ENCODE measurements at regions not wholly inside any gene's neighbourhood (a gene's known extent, or its start where the extent isn't known, plus 50 kb on each side); places are given as distances from the start of the nearest gene placed in this dataset.

DNA sequence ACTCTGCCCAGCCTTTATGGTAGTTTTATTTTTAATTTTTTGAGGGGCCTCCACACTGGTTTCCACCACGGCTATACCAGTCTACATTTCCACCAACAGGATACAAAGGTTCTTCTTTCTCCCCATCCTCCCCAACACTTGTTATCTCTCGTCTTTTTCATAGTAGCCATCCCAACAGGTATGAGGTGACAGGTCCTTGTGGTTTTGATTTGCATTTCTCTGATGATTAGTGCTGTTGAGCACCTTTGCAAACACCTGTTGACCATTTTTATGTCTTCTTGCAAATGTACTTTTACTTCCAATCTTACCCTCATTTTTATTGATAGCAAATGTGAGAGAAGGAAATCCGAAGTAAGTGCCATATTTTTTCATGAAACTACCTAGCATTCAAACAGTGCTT is 195.4 kb upstream of the PREP start:
- no peak for DNase-seq

DNA sequence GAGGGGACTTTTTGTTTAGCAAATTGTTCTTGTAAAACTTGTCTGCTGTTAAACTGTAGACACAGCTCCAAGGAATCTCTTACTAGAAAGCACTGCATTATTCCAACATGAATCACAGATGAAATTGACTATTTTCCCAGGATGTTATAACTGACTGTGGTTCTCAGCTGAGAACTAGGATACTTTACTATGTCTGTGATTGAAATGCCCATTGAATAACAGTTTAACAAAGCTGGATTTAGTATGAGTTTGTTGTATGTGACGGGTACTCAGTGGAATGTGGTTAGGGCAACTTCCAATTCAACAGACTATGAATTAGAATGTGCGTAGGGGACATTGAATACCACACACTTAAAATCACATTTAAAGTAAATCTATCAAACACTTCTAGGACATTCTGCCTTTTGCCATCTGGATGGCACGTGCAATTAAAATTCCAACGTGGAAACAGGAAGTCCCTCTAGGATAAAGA is 193.4 kb upstream of the PREP start:
- DNase-seq = peak; percentile 23 to 60

DNA sequence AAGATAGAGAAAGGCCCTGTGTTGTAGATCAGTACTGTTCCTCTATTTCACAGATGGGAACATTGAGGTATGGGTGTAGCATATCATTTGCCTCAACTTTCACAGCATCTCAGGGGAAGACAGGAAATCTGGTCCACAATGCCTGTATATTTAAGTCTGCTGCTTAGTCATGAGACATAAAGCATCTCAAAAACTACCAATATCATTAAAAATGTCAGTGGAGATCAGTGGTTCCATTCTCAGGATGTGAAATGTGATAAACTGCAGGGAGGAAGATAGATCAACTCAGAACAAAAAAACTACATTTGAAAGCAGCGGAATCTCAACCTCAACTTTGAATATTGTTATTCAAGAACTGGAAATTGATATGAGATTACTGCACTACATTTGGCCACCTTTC is 192.9 kb upstream of the PREP start:
- DNase-seq = no peak

DNA sequence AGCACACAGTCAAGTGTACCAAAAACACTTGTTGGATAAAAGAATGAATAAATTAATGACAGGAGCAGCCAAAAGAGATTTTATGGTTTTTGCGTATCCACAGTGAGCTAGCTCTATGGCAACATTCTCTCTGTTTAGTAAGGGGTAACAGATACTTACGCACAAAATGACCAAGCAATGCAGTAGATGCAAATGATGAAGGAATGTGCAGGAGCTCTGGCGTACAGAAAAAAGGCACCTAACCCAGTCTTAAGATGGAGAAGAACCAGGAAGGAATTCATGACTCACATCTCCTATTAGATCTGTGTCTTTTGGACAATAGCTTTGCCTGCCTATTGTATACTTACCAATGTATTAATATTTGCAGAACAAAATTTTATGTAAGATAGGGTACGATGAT is 191.9 kb upstream of the PREP start:
- no peak for DNase-seq

DNA sequence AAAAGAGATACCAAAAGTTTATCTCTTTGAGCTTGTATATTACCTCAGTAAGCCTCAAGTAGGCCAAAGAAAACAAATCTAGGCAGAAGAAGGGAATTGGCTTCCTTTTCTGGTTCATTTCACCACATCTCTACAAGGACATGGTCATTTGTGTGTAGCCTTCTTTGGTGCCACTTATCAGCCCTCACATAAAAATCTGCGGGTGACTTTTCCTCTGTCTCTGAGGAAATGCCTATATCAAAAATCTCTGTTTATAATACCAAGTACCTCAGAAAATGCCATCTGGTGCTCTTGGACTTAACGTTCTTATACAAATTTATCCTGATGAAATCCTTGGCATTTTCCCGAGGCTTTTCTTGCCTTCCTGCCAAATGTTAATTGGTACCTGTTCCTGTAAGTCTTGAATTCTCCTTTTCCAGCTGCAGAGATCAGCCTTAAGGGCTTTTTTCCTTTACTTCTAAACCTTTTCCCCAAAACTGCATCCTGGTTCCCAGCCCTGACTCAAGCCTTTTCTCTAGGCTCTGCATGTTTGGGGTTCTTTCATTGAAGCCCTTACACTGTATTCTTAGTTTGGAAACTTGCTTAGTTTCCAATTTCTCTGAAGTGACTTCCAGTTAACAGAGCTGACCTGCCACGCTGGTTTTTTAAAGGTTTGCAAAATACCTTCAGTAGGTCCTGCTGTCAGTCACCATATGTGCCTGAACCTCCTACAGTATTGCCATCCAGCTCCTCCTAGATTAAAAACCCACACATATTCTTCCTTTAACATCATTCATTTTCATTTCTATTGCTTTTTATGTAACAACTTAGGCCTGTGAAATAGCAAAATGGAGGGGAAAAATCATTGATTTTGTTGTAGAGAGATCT is 191.2 kb upstream of the PREP start:
- peak; percentile 64 to 85 for DNase-seq

DNA sequence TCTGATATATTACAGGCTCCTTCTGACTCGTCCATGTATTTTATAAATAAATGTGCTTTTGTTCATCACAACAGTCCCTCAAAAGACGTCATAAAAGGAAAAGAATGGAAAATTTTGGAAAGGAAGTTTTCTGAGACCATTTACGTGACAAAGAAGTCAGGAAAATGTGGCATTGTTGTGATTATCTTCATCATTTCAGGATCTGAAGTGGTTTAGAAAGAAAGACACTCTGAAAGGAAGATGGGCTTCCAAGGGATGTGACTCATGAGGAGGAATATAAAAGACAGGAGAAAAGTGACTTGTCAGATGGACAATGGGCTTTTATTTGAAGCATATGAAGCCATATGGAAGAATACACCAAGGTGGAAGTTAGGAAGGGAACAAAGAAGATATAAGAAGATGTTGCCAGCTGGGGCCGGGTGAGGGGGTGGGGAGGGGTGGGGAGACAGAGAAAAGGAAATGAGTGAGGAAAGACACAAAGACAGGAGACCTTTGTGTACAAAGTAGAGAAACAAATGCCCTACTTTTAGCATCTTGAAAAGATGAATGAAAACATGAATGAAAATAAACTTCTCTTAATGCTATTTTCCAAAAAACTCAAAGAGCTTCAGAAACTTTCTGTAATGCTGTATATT is 190.3 kb upstream of the PREP start:
- peak in 1 of 2 experiments; percentile 36 for DNase-seq

DNA sequence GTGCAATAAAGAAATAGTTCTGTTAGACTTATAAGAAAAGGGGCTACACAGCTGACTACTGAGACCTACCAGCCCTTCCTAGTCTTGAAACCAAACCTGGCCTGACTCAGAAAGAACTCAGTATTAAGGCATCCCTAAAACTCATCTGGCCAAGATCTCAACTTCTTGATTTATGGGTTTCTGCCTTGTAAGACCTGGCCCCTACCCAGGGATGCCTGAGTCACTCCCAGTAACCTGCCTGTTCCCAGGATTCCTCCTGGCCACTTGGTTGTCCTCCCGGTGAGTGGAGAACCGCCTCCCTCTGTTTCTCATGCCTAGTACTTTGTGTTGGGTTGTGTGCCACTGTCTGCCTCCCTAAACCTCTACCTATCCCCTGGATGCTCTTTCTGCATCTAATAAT is 189.4 kb upstream of the PREP start:
- no peak for DNase-seq

DNA sequence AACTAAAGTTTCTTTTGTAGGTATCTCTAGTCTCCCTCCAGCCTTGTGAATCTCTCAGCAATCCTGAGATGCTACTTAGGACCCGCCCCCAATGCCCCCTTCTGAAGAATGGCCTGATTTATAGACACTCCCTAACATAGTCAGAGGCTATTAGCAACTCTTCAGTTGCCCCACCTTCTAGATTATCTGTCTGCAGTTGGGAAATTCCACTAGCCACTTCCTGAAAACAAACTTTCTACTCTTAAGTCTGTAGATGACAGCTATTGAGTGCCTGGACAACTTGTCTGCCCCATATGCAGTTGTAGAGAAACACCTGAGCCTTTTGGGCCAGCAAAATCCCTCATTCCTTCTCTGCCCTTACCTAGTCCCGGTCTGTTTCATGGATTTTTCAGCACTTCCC is 188.2 kb upstream of the PREP start:
- DNase-seq = no peak

DNA sequence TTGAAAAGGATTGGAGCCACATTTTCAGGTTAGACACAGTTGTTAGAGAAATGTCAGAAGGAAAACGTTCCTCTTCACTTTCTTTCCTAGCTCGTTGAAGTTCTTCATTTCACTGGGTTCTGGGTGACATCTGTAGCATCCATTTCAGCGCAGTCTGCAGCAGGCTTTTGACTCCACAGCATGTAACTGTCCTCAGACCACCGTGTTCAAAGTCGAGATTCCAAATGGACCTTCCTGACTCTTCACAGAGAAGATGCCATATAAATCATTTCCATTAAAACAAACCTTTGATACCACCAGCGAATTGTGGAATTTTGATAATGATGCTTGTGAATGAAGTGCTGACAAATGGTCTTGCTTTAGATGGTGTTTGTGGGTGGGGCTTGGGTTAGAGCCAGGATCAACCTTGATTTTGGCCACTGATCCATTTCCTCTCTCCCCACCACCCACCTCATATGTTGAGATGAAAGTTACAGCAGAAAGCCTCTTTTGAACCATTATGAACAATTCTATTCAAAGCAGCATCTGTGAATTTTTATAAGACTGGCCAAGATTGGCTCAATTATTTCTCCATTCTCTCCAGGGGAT is 185.3 kb upstream of the PREP start:
- no peak for DNase-seq

DNA sequence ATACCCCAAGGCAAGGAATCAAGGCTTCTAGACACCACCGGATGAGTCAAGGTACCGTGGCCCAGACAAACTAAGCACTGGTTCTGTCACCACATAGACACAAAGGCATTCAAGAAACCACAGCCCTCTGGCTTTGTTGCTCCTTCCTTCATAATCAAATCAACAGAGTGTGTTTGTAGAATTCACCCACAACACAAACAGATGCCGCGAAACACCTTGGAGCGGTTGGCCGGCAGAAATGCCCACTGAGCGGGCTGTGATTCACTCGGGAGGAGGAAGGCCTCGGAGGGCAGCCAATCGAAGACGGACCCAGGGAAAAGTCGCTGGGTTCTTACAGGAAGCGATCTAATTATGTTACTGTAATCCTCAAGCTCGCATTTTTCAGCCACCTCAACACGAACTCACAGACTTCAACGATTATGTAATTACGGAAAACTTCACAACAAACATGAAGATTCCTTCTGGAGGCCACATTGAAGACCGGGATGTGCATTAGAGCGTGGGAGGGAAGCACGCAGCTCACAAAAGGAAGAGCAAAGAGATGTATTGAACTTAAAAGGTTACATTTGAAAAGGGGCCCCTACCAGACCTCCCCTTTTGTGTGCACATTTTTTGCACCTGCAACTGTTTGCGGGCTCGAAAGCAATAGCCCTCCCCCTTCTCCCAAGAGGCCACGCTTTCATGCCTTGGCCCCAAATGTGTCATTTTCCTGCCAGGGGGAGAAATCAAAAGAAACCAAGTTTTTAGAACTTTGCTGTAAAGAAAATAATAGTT is 184.7 kb upstream of the PREP start:
- DNase-seq = no peak

DNA sequence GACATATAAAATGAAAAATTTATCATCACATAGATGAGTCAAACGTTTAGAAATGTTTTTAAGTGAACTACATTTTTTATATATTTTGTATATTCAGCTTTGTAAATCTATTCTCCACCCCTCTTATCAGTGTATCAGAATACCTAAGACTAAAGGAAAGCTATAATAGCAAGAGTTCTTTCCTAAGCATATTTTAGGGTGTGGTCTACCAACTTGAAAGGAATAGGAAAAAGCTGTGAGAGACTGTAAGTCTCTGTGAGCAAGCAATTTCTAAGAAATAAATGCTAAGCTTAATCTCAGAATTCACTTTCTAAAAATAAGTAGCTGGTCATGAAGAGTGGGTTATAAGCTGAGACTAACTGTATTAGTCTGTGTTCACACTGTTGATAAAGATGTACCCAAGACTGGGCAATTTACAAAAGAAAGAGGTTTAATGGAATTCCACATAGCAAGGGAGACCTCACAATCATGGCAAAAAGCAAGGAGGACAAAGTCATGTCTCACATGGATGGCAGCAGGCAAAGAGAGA is 175.4 kb upstream of the PREP start:
- DNase-seq = no peak

DNA sequence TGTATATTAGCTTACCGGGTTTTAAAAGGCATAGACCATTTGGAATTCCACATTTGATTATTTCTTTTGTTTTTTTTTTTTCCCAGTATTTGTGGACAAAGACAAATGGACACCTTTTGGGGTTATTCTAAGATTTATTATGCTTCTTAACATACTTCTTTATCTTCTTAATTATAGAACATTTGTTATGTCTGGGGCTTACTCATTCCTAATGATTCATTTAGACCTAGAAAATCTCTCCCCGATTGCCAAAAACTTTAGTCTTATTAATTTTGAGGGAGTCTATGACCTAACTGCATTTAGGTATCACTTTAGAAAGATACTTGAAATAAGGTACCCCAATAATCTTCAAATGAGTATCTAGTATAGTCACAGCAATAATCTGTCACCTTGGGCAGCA is 170.7 kb upstream of the PREP start:
- no peak for DNase-seq

DNA sequence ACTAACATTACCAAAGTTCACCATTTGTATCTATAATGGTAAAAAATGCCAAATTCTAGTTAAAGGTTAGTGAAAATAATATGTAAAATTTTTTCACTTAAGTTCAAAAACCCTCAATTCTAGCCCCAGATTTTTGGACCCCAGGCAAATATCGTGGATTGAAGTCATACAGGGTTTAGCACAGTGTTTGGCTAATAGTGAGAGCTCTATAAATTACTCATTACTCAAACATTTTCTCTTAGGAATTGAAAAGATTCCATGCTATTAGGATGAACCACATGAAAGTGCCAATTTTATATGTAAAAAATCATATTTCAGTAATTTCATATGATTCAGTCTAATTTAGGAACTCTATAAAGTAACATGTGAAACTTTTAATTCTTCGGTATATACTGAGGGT is 170.3 kb upstream of the PREP start:
- DNase-seq = no peak

DNA sequence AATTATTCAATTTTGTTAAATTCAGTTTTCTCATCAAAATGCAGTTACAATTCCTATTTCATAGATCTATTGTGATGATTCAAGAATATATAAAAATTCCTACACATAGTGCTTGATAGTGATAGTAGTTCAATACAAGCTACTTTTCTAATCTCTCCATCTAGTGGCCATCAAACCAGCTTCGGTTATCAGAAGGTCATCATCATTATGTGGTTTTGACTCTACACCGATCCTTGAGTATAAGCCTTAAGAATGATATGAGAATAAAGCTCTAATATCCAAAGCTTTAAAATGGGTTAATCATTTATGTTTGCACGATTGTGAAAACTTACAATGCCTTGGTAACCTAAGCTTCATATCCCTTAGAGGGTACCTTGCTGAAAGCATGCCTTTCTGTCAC is 167.5 kb upstream of the PREP start:
- DNase-seq = no peak

DNA sequence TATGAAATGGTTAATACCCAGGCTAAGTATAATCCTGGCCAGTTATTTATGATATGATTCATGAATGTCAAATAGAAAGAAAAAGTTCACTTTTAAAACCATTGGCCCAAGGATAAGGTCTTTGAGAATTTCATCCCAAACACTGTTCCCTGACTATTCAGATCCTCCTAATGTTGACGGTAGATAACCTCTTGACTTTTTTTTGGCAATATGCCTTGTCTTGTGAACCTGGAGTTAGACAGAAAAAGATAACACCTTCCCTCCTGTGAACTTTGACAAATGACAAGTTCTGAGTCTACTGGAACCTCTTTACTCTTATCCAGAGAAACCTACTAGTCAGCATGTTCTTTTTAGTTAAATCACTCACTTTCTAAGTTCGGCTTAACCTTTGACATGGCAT is 166.8 kb upstream of the PREP start:
- DNase-seq = no peak

DNA sequence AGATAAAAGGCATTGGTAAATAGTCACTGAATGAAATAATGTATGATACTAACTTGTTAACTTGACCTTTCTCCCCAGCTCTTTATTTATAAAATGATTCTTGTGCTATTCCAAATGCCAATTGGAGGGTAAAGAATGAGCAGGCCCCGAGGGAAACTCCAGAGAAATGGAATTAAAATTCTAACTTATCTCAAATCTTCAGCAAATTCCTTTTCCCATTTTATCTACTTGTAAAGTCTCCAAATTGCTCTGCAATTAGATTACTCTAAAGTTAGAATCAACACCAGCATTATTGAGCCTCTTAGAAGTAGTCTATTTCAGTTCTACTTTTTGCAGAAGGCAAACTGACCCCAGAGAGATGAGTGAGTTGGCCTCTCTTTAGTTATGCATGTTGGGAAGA is 165.9 kb upstream of the PREP start:
- DNase-seq = no peak

DNA sequence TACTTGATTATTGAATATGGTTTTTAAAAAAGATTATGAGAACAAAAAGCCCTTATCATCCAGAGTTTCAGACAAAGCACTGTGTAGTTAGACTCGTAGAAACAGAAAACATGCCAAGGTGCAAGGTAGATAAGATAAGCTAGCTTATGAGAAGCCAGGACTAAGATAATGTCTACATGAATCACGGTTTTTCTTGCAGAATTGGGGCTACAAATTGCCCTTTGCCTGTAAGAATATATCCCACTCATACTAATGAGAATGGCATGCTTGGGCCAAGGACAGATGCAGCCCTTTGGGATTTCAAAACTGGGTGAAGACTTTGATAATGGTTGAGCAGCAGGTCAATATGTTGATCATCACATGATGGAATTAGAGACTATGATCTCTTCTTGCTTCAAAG is 165.3 kb upstream of the PREP start:
- no peak for DNase-seq

DNA sequence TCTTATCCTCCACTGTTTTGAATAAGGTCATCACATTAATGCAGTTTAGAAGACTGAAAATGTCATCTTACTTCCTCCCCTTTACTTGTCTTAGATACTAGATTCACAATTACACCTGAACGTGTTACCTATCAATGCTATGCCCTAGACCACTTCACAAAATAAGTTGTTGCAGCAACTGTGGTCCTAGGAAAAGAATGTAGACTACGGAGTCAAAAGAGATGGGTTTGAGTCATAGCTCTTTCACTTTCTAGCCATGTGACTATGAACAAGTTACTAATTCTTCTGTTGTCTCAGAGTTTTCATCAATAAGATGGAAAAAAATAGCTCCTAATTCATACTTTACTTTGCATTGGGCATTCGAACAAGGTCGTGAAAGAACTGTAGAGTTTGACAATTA is 164.3 kb upstream of the PREP start:
- DNase-seq = no peak

DNA sequence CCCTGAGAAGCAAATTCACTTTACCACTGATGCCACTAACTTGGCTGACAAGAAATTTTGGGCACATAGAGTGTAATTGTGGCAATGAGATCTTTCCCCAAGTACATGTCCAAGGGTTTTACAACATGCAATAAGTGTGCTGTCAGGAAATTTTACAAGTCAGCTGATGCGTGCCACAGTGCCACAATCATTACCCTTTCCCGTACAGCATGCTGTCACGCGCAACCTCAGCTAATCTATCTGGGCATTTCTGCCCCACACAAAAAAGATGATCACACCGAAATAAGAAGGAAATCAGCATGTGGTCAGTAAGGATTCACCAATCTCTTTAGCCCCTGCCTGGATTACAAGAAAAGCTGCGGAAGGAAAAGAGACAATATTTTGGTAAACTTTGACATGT is 163.6 kb upstream of the PREP start:
- no peak for DNase-seq

DNA sequence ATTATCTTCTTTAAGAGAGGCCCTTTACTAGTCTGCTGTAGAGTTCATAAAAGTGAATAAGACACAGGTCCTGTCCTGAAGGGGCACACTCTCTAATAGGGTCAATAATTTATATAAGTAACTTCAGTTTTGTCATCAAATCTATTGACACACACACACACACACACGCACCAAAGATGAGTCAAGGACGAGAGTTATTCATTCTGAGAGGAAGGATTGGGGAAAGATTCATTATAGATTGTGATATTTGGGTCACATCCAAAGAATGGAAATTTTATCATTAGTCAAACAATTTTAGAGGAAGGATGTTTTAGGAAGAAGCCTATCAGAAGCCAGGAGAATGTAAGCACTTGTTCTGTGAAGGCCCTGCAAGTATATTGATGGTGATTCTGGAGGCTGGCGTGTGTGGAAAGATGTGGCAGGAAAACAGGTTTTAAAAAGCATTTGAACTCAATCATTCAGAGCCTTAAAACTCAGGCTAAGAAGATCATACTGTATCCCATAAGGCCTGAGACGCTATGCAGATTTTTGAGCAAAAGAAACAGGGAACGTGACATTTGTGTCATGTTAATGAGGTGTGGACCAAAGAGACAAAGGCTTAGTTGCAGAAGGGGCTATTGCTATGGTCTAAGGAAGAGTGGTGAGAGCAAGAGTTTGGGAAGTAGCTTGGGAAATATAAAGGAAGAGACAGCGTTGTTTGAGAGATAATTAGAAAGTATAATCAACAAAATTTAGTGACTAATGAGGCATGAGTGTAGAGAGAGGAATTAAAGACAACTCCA is 161.4 kb upstream of the PREP start:
- DNase-seq = no peak

DNA sequence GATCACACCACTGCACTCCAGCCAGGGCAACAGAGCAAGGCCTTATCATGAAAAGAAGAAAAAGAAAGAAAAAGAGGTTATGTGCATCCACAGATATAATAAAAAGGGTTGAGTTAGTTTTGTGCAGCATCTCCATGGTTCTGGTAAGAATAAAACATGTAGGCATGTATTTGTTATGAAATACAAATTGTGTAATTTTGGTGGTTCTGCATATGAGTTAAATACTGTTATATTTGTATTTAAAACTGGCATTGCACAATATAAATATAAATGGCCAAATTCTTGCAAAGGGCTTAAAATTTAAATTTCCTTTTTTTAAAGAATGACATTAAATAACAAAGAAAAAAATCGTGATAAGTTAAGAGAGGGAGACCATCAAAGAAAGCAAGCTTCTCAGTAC is 159.1 kb upstream of the PREP start:
- DNase-seq = no peak

DNA sequence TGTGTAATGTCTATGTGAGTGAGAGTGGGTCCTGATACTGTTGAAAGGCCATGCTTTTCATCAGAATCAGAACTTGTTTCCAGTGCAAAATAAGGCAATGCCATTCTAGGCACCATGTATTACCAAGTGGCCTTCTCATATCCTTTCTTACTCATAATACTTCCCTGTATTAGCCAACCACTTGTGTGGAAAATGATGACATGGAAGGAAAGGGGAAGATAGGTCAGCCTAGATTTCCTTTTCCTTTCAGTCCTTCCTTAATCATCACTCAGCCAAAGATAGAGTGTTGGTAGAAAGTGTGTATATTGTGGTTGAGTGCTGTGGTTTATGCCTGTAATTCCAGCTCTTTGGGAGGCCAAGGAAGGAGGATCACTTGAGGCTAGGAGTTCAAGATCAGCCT is 158.6 kb upstream of the PREP start:
- DNase-seq = no peak

All from NCI-H524 (cell line).